Neural crest cell (in vitro differentiated cells): ENCODE measurements at regions not wholly inside any gene's neighbourhood (a gene's known extent, or its start where the extent isn't known, plus 50 kb on each side); places are given as distances from the start of the nearest gene placed in this dataset.

Experiments
- DNase-seq: peaks from one replicate; pipeline ENCODE4 v3.0.0; 2021; ENCODE audit warnings: low read depth, mixed read lengths, low spot score
- H3K27ac Mint-ChIP-seq: one replicate; pipeline ENCODE4 v1.8.0; 2021; ENCODE audit warnings: mild to moderate bottlenecking, mixed read lengths; ENCODE audit not compliant: unreplicated experiment
- H3K27me3 Mint-ChIP-seq: 2 replicates; pipeline ENCODE4 v1.8.0; 2021; ENCODE audit warnings: low read depth, mild to moderate bottlenecking, mixed read lengths
- H3K36me3 Mint-ChIP-seq: 2 replicates; pipeline ENCODE4 v1.8.0; 2021; ENCODE audit warnings: low read depth, mild to moderate bottlenecking, mixed read lengths
- H3K4me1 Mint-ChIP-seq: 2 replicates; pipeline ENCODE4 v1.8.0; 2021; ENCODE audit warnings: mixed read lengths
- H3K4me3 Mint-ChIP-seq: one replicate; pipeline ENCODE4 v1.8.0; 2021; ENCODE audit warnings: mild to moderate bottlenecking, mixed read lengths
- H3K9me3 Mint-ChIP-seq: 2 replicates; pipeline ENCODE4 v1.8.0; 2021; ENCODE audit warnings: mixed read lengths
- CTCF ChIP-seq: fragments of 200-600 bp; sonication (generic); conservative IDR thresholded peaks from 2 replicates; pipeline ENCODE4 v1.5.0; 2021; ENCODE audit warnings: antibody characterized with exemption, mild to moderate bottlenecking

- Mint-ChIP-seq H3K27ac (no peak overlapping the region), H3K9me3 (no peaks in the 10 kb centered on the region), H3K36me3 (no peaks in the 10 kb centered on the region), H3K27me3 (no peaks in the 10 kb centered on the region), H3K4me1 (peaks cover 9% of the 10 kb centered on the region), H3K4me3 (no peak overlapping the region)
- DNase-seq, result no peak
- TF ChIP-seq CTCF, result no peak
These were observed 78.3 kb upstream of the CDK6 start for GRCh38 chr7:92914645-92915044.

- no peak overlapping the region for H3K27ac Mint-ChIP-seq
- no peak for TF ChIP-seq CTCF
- no peak for DNase-seq
- H3K27me3 Mint-ChIP-seq, result no peaks in the 10 kb centered on the region
- H3K9me3 Mint-ChIP-seq, result no peaks in the 10 kb centered on the region
- H3K36me3 Mint-ChIP-seq, result no peaks in the 10 kb centered on the region
- peaks cover 9% of the 10 kb centered on the region for H3K4me1 Mint-ChIP-seq
- H3K4me3 Mint-ChIP-seq, result no peak overlapping the region
These were observed 77.5 kb upstream of the CDK6 start for GRCh38 chr7:92913849-92914248.

- Mint-ChIP-seq H3K9me3 (no peaks in the 10 kb centered on the region), H3K4me1 (no peaks in the 10 kb centered on the region), H3K4me3 (no peak overlapping the region), H3K36me3 (no peaks in the 10 kb centered on the region), H3K27me3 (no peaks in the 10 kb centered on the region), H3K27ac (no peak overlapping the region)
- no peak for TF ChIP-seq CTCF
- no peak for DNase-seq
These were observed 74.6 kb upstream of the CDK6 start for GRCh38 chr7:92910976-92911375.

- Mint-ChIP-seq H3K27ac (no peak overlapping the region), H3K27me3 (no peaks in the 10 kb centered on the region)
- DNase-seq, result no peak
These were observed 73.5 kb upstream of the CDK6 start for GRCh38 chr7:92909686-92910475.

GRCh38 chr7:92904244-92905131 is 68.1 kb upstream of the CDK6 start:
- TF ChIP-seq CTCF, result no peak
- Mint-ChIP-seq H3K4me3 (no peak overlapping the region), H3K9me3 (no peaks in the 10 kb centered on the region), H3K27ac (no peak overlapping the region), H3K27me3 (no peaks in the 10 kb centered on the region), H3K4me1 (no peaks in the 10 kb centered on the region), H3K36me3 (no peaks in the 10 kb centered on the region)
- no peak for DNase-seq

More at GRCh38 chr7:92909686-92910475, 73.5 kb upstream of the CDK6 start:
- Mint-ChIP-seq H3K4me1 (no peaks in the 10 kb centered on the region), H3K4me3 (no peak overlapping the region), H3K9me3 (no peaks in the 10 kb centered on the region), H3K36me3 (no peaks in the 10 kb centered on the region)
- no peak for TF ChIP-seq CTCF
